CMK (cell line): ENCODE measurements at regions not wholly inside any gene's neighbourhood (a gene's known extent, or its start where the extent isn't known, plus 50 kb on each side); places are given as distances from the start of the nearest gene placed in this dataset.

Experiments
- DNase-seq: peaks from one replicate; pipeline ENCODE4 v3.0.0-alpha.2; 2010; ENCODE audit warnings: low read depth

DNA sequence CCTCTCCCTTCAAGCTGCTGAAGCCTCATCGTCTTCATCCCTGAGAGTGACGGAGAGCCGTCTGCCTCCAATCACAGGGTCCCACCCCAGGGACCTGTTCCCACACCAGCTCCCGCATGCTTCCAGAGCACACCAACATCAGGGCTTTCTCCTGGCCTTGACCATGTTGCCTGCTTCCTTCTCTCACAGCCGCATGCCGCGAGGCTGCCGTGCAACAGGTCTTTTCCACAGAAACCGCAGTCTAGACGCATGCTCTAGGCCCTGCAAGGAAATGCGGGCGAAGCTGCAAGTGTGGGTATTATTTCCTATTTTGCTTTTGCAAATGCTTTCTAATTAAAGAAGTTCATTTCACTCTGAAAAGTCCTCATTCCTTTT is 277.8 kb downstream of the EIPR1 start:
- DNase-seq: no peak

DNA sequence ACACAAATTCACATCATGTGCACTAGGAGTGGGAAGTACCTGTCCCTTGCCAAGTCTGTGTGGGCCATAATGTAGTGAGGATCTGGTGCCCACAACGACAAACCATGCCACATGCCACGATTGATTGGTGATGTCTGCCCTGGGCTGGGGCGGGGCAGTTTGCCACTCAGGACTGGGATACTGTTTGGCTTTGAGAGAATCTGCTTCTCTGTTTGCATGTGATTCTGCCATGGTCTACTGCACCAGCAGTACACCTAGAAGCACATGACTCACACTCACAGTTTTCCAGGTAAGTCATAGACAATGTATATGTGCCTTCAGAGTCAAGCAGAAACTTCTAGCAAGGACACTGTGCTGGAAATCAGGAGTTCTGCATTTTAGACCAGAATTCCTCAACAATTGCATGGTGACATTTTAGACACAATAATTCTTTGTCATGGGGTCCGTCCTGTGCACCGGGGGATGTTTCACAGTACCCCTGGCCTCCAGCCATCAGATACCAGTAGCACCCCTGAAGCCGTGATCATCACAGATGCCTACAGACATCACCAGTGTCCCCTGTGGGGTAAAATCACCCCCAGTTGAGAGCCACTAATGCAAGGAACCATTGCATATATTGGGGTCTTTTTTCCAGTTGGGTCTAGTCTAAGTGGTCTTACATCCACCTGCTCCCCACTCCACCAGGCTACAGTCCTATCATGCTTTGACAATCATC is 278.3 kb downstream of the EIPR1 start:
- DNase-seq: no peak

DNA sequence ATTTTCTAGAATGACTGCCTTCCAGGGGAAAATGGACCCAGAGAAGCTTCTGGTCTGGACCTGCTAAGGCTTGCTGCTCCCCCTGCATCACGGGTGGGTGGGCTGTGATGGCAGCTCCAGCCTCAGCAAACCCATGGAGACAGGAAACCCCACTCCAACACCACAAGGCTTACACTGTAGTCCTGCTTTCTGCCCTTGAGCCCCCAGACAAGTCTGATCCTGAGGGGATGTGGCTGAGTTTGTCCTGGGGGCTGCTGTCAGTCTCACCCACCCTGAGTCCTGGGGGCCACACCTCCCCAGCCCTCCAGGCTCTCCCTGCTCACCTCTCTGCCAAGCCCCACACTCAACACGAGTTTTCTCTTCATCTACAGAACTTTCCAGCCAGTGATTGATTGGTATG is 279.4 kb downstream of the EIPR1 start:
- DNase-seq: no peak

DNA sequence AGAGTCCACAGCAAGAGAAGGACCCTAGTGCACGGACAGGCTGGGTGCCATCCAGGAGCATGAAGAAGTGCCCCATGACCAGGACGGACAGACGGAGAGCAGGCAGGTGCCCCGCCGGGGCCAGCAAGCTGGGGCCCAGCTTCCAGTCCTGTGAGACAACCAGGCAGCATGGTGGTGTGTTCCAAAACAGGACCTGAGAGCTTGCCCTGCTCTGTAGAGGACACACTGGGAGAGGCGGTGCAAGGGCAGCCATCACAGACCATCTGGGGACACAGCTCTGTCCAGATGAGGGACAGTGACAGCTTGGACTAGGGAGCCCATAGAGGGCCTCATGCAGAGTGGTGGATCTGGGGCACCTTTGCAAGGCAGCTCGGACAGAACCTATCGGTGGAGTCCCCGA is 279.8 kb downstream of the EIPR1 start:
- no peak for DNase-seq

DNA sequence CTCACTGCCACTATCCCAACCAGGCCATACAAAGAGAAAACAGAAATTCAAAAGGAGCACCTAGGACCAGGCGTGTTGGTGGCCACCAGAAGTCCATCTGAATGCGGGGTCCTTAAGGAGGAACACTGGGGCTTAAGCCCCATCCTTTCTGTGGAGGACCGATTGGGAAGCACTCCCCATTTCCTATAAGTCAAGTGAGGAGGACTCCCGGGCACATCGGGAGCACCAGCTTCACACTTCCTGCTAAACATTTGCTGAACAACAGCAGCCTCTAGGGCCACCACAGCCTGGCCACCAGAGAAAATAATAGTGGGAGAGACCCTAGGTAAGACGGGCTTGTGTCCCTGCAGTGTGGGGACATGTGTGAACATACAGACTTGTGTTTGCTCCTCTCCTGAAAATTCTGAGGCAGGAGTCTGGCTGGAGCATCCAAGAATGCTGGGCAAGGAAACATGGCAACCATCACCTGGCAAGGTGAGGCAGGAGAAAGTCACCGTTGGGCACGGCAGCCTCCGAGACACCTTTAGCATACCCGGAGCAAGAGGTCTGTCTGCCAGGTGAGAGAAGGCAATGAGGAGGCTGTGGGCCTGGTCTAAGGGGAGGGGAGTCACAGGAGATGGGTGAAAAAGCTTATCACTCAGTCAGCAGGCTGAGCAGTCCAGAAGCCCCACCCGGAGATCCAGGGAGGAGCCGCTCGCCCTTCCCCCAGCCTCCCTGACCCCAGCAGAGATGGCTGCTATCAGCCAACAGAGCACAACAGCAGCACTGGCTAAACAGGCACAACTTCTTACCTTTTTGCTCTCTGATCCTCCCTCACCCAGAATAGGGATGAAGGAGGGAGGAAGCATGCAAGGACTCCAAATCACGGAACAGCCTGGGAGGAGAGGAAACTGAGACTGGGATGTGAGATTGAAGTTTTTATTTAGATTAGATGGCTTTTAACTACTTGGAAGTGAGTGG is 282.3 kb downstream of the EIPR1 start:
- DNase-seq: no peak

DNA sequence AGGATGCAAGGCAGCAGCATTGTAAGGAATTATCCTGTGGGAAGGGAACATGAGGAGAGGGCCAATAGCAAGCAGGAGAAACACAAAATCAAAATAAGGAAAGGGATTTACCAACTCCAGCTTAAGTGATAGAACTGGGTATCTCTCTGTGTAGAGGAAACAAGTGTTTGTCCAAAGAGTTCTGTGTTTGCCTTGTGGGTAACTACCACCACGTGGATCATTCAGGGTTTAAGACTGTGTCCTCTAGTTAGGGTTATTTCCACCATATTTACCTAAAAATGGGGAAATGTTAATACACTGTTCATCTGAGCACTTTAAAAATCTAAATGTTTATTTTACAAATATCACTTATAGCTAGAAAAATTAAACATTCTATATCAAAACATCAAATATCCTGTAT is 283.3 kb downstream of the EIPR1 start:
- DNase-seq: no peak

DNA sequence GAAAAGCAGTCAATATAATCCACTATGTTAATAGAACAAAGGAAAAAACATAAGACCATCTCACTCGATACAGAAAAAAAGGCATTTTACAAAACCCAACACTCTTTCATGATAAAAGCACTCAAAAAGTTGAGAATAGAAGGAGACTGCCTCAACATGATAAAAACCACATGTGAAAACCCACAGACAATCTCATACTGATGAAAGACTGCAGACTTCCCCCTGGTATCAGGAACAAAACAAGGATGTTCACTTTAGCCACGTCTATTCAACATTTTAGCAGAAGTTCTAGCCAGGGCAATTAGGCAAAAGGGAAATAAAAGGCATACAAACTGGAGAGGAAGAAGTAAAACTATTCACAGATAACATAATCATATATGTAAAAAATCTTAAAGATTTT is 285.9 kb downstream of the EIPR1 start:
- DNase-seq: no peak

DNA sequence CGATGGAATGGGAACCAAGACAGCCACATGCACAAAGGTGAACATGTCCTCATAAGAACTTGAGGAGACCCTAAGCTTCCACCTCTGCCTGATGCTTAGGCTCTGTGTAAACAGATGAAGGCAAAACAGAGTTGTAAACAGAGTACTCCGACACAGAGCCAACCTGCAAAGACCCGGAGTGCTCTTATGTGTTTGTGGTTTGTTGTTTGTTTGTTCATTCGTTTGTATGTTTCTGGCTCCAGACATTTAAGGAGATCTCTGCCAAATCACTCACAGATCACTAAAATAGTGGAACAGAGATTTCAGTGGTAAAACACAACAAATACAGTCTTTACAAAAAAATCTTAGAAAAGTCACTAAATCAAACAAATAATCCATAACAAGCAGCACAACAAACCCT is 294.9 kb downstream of the EIPR1 start:
- DNase-seq: no peak

DNA sequence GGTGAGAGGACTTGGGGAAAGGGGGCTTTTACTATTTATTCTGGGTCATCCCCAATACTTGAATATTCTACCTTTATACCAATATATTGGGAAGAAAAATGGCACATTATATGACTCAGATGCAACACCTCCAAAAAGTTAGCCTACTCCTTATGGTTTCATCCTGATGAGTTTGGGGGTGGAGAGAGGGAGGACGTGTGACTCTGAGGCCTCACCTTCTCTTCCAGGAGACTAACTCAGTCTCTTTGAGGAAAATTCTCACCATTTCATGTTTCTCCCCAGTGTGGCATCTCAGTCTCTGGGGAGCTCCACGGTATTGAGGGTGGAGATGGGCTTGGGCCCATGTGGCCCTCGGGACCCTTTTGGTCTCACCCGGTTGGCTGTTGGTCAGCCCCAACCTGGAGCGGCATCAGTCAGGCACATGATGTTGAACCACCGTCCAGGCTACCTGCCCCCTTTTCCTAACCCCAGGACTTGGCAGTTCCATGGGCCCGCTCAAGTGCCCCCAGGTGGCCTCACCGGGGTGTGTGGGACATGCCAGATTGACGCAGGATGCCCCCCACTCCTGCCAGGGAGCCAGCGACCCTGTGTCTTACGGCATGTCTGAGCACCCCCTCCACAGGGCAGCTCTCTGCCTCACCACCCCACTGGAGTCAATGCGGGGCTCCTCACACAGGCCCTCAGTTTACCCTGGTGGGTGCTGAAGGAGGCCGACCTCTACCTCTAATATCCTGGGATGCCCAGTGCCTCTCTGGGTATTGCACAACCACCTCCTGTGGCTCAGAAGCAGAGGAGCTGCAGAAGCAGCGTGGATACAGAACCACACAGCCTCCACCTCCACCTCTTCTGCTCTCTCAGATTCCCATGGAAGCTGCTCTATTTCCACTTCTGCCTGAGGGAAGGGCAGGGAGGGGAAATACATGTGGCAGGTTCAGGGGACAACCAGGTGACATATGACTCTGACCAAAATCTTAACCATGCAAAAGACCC is 297.4 kb downstream of the EIPR1 start:
- DNase-seq: no peak

DNA sequence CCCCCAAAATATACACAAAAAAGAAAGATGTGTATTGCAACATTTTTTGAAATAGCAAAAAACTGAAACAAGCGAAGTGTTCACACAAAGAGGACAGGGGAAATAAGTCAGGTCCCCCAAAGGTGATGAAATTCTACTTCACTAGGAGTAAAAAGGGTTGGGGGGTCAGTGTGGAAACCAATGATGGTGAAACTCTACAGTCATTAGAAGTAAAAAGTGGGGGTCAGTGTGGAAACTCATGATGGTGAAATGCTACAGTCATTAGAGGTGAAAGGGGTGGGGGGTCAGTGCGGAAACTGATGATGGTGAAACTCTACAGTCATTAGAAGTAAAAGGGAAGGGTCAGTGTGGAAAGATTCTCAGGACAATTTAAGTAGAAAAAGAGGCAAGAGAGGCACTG is 298.2 kb downstream of the EIPR1 start:
- no peak for DNase-seq

DNA sequence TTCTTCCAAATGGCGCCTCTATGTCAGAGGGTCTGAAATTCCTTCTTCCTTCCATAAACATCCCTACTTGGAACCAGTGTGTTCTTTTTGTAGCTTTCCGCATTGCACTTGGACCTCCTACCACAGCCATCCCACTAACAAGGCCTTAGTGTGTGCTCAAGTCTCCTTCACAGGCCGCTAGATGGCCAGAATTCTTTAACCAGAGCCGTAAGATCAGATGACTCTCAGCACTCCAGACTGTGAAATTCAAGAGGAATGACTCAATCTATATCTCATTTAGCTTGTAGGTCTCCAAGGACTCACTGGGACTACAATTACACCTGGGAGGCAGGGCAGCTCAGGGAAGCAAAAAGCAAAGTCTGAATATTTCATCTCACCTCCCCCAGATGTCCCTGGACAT is 298.9 kb downstream of the EIPR1 start:
- DNase-seq: no peak

DNA sequence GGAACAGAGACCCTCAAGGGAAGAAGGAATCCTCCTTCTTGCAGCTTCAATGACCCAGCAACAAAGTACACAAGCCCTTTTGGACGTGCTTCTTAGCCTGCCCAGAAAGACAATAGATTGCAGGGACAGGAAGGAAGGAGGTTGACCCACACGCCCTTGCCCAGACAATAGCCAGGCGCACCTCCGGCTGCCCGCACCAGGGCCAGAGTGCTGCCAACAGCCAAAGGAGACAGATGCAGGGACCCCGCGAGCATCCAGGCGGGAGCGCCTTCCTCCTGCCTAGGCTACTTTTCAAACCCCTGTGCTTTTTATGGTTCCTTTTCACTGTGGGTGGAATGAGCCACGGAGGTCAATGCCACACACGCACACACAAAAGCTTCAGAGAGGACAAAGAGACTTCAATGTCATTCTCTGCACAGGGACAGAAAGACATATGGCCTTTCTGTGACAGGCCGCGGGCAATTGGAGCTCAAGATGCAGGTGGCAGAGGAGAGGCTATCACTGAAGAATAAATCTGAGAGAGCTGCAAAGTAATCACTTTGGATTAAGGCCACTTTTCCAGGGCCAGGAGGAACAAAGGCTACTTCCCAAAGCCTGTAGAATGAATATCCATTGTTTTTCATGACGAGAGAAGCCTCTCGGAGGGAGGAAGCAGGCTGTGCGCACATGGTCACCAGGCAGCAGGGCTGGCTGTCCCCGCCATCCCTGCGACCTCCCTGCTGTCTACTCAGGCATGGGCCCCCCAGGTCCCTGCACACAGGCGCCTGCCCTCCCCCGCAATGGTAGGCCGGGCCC is 300.6 kb downstream of the EIPR1 start:
- no peak for DNase-seq

DNA sequence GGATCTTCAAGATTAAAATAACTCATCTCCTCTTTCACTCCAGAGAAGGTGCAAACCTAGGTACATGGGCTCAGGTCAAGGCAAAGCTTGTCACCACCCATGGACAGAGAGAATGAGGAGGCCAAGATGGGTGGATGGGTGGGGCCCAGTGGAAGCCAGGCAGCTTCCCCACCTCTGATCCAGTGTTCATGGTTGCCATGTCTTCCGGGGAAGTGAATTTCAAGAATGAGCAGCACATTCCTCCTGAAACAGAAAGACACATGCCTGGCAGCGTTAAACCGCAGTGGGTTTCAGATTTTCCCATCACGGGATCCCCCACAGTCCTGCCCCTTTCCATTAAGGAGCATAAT is 301.7 kb downstream of the EIPR1 start:
- DNase-seq: no peak

DNA sequence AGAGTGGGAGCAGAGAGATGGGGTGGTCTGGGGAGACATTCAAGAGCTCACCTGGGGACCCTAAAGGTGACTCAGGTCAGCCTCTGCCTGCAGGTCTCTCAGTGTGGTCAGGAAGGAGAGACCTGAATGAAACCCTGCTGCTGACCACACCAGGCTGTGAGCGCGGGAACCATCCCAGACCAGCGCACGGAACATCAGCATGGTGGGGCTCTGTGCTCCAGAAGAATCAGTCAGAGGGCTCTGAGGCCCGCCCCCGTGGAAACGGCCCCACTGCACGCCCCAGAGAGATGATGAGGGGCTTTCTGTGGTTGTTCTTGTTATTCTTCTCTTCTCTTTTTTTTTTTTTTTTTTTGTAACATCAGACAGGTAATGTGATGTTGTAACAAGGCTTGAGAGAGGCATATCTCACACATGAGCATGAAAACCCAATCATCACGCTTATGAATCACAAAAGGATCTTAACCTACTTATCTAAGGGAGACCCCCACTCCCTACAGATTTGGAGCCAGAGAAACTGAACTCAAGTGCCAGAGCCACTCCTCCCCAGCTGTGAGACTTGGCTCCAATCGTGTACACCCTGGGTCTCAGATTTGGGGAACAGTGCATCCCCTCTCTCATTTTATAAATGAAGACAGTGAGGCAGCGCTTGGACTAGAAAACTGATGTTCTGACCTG is 302.2 kb downstream of the EIPR1 start:
- DNase-seq: no peak

DNA sequence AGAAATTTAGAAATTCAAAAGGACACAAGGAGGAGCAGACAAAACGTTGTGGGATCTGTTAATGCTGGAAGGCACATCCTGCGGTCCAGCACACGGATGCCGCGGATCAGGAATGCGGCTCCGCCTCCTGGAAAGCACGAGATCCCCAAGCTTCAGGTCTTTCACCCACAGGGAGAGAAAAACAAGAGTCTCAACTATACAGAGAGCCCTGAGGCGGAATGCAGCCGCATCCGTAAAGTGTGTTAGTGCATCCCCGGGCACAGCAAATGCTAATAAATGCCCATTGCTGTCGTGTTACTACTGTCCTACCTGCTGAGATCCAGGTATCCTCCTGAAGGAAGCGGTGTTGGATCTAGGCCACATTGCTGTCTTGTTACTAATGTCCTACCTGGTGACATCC is 303.9 kb downstream of the EIPR1 start:
- no peak for DNase-seq

DNA sequence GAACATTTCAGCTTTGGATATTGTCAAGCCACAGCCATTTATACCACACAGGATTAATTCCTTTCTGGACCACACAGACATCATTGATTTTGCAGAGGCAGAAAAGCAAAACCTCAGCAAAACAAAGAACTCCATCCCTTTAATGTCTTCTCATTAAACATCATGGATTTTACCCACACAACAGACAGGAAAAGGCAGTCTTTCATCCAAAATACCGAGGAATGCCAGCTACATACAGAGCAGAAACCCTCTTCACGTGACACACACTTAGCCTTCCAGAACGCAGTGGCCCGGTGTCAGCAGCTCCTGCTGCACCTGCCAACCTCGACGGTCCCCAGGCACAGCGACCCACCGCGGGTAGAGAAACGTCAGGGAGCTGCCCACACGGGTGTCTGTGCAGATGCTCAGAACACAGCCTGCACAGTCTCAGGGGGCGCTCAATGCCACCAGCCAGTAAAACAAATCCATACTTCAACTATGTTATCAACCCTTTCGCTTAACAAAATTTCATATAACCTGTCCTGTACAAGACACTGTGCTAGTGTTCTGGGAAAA is 304.5 kb downstream of the EIPR1 start:
- DNase-seq: no peak

DNA sequence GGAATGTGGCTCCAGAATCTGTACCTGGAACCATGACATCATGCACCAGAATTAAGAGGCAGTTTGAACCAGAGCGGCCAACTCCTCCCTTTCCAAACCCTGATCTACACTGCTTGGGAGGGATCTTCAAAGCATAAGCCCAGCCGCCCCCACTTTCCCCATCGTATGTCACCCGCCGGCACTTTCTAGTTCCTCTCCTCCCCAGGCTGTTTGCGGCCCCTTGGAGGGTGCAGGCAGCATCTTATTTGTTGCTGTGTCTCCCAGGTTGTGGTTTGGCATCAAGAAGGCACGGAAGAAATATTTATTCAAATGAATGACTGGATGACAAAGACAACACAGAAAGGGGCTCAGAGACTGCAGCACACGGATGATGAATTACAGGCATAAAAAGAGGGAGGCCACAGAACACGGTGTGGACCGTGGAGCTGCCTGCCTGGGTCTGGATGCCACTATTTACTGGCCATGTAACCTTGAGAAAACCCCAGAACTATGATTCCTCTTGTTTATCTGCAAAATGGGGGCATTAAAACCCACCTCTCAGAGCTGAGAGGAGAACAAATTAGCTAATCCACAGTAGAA is 305.8 kb downstream of the EIPR1 start:
- DNase-seq: no peak

DNA sequence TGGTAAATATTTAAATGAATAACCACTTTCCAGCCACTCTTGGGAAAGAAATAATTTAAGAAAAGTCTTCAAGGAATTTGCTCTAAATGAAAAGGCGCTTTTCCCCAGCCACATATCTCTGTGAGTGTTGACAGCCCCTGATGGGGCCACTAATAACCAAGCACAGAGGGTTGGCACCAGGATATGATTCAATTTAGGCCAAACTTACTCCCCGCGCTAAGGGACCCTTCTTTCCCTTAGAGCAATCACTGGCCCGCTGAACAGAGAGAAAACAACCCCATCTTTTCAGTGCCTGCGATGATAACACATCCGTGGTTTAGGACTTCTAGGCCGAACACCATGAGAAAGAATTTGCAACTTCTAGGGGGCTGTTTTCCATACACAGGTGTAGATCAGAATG is 310.8 kb downstream of the EIPR1 start:
- no peak for DNase-seq

DNA sequence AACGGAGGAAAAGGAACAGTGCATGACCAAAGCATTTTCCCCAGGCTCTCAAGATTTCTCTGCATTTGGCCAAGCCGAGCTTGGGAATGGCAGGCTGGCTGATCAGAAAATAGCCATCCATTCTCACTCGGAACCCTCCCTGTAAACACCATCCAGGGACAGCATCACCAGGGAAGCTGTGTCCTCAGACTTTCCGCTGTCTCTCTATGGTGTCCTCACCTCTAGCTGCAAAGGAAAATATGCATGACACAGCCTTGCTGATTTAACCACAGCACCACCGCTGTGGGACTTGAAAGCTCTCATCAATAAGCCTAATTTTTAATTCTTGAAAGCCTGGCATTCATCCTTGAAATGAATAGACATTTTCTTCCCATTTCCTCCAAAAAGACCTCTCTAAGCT is 311.7 kb downstream of the EIPR1 start:
- DNase-seq: no peak
